ENCODE measurements at regions not wholly inside any gene's neighbourhood (a gene's known extent, or its start where the extent isn't known, plus 50 kb on each side); places are given as distances from the start of the nearest gene placed in this dataset.
"Not testable (repeated sequence)": the region's sequence is repeated elsewhere in the genome, so short reads cannot be mapped to it uniquely, and the experiment has no call there.

DNA sequence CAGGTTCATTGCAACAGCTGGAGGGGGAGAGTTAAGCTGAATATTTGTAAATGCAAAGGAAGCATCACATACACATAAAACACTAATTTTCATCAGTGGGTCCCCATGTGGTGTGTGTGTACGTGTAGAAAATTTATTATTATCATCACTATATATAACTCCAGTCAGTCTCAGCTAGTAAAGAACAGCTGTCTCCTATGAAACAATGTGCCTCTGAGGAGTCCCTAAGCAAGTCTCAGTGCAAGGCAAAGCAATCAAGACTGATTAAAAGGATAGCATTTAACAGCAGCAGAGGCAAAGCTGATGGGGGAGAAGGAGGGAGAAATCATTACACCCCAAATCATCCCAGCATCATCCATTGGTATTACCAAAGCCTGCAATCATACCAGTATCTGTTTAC, 104.2 kb upstream of the MARCHF11 start:
- Histone ChIP-seq H3K9me3 (ENCODE audit: control insufficient read depth in 2 of 3, insufficient read depth in 1 of 3, low read length in 3 of 3) (no peaks in the 10 kb centered on the region), H3K36me3 (ENCODE audit: control insufficient read depth in 2 of 3, insufficient read depth in 3 of 3, low read length in 3 of 3) (no peaks in the 10 kb centered on the region), H3K9ac (ENCODE audit: low read length in 3 of 3) (no peak overlapping the region), H3K27ac (ENCODE audit: low read depth in 2 of 2, low read length in 2 of 2) (no peak overlapping the region), H3K4me1 (ENCODE audit: control insufficient read depth in 2 of 3, insufficient read depth in 2 of 3, low read depth in 1 of 3, low read length in 3 of 3) (no peaks in the 10 kb centered on the region), H3K27me3 (ENCODE audit: control insufficient read depth, insufficient read depth, low read length) (no peaks in the 10 kb centered on the region), H3K4me3 (ENCODE audit: low read length in 3 of 3) (no peak overlapping the region)
- TF ChIP-seq, protein P1, sequence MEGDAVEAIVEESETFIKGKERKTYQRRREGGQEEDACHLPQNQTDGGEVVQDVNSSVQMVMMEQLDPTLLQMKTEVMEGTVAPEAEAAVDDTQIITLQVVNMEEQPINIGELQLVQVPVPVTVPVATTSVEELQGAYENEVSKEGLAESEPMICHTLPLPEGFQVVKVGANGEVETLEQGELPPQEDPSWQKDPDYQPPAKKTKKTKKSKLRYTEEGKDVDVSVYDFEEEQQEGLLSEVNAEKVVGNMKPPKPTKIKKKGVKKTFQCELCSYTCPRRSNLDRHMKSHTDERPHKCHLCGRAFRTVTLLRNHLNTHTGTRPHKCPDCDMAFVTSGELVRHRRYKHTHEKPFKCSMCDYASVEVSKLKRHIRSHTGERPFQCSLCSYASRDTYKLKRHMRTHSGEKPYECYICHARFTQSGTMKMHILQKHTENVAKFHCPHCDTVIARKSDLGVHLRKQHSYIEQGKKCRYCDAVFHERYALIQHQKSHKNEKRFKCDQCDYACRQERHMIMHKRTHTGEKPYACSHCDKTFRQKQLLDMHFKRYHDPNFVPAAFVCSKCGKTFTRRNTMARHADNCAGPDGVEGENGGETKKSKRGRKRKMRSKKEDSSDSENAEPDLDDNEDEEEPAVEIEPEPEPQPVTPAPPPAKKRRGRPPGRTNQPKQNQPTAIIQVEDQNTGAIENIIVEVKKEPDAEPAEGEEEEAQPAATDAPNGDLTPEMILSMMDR (IDR thresholded peaks at IDR 0.05; ENCODE audit: borderline replicate concordance, extremely low read depth, insufficient read depth) = no peak
- intact Hi-C loops (cut with DNase I) = no loop called here
- DNase-seq = no peak
- FAIRE-seq = no peak

DNA sequence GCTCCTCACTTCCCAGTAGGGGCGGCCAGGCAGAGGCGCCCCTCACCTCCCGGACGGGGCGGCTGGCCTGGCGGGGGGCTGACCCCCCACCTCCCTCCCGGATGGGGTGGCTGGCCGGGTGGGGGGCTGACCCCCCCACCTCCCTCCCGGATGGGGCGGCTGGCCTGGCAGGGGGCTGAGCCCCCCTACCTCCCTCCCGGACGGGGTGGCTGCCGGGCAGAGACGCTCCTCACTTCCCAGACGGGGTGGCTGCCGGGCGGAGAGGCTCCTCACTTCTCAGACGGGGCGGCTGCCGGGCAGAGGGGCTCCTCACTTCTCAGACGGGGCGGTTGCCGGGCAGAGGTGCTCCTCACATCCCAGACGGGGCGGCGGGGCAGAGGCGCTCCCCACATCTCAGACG, 97.3 kb upstream of the MARCHF11 start:
- H3K4me3 ChIP-seq (ENCODE audit: low read length in 3 of 3); intact Hi-C loops (cut with DNase I); H3K9me3 ChIP-seq (ENCODE audit: control insufficient read depth in 2 of 3, insufficient read depth in 1 of 3, low read length in 3 of 3); H3K36me3 ChIP-seq (ENCODE audit: control insufficient read depth in 2 of 3, insufficient read depth in 3 of 3, low read length in 3 of 3); H3K9ac ChIP-seq (ENCODE audit: low read length in 3 of 3); H3K4me1 ChIP-seq (ENCODE audit: control insufficient read depth in 2 of 3, insufficient read depth in 2 of 3, low read depth in 1 of 3, low read length in 3 of 3); H3K27ac ChIP-seq (ENCODE audit: low read depth in 2 of 2, low read length in 2 of 2); H3K27me3 ChIP-seq (ENCODE audit: control insufficient read depth, insufficient read depth, low read length); FAIRE-seq: not testable (repeated sequence)
- DNase-seq = peak in 1 of 5 donors; percentile 52

- TF ChIP-seq, protein P1 (IDR thresholded peaks at IDR 0.05; ENCODE audit: borderline replicate concordance, extremely low read depth, insufficient read depth) = no peak
- Histone ChIP-seq H3K9ac (ENCODE audit: low read length in 3 of 3) (no peak overlapping the region), H3K27me3 (ENCODE audit: control insufficient read depth, insufficient read depth, low read length) (no peaks in the 10 kb centered on the region), H3K27ac (ENCODE audit: low read depth in 2 of 2, low read length in 2 of 2) (no peak overlapping the region), H3K36me3 (ENCODE audit: control insufficient read depth in 2 of 3, insufficient read depth in 3 of 3, low read length in 3 of 3) (no peaks in the 10 kb centered on the region), H3K4me3 (ENCODE audit: low read length in 3 of 3) (no peak overlapping the region), H3K9me3 (ENCODE audit: control insufficient read depth in 2 of 3, insufficient read depth in 1 of 3, low read length in 3 of 3) (no peaks in the 10 kb centered on the region), H3K4me1 (ENCODE audit: control insufficient read depth in 2 of 3, insufficient read depth in 2 of 3, low read depth in 1 of 3, low read length in 3 of 3) (no peaks in the 10 kb centered on the region)
- no peak for DNase-seq
- intact Hi-C loops (cut with DNase I) = no loop called here
- no peak for FAIRE-seq
Observed at GRCh38 chr5:16271851-16272250, 92.3 kb upstream of the MARCHF11 start.

DNA sequence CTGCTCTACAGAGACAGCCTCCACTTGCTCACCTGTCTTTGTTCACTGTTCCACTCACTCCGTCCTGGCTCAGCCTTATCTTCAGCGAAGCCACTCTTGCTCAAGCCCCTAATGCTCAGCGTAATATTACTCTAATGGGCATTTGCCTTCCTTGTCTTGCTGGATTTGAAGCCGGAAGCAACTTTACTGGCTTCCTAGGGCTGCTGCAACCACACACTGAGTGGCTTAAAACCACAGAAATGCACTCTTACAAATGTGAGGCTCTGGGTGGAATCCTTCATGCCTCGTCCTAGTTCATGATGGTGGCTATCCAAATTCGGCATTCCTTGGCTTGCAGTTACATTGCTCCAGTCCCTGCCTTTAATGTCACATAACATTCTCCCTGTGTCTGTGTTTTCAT, 85.5 kb upstream of the MARCHF11 start:
- Histone ChIP-seq H3K4me3 (ENCODE audit: low read length in 3 of 3) (no peak overlapping the region), H3K4me1 (ENCODE audit: control insufficient read depth in 2 of 3, insufficient read depth in 2 of 3, low read depth in 1 of 3, low read length in 3 of 3) (no peaks in the 10 kb centered on the region), H3K27ac (ENCODE audit: low read depth in 2 of 2, low read length in 2 of 2) (no peak overlapping the region), H3K9me3 (ENCODE audit: control insufficient read depth in 2 of 3, insufficient read depth in 1 of 3, low read length in 3 of 3) (no peaks in the 10 kb centered on the region), H3K27me3 (ENCODE audit: control insufficient read depth, insufficient read depth, low read length) (no peaks in the 10 kb centered on the region), H3K36me3 (ENCODE audit: control insufficient read depth in 2 of 3, insufficient read depth in 3 of 3, low read length in 3 of 3) (no peaks in the 10 kb centered on the region), H3K9ac (ENCODE audit: low read length in 3 of 3) (no peak overlapping the region)
- FAIRE-seq = no peak
- DNase-seq = no peak
- intact Hi-C loops (cut with DNase I) = no loop called here
- TF ChIP-seq, protein P1 (IDR thresholded peaks at IDR 0.05; ENCODE audit: borderline replicate concordance, extremely low read depth, insufficient read depth) = no peak

All from kidney (tissue), 13 donors.